WTC11 (cell line): ENCODE measurements at regions not wholly inside any gene's neighbourhood (a gene's known extent, or its start where the extent isn't known, plus 50 kb on each side); places are given as distances from the start of the nearest gene placed in this dataset.
"Not testable (repeated sequence)": the region's sequence is repeated elsewhere in the genome, so short reads cannot be mapped to it uniquely, and the experiment has no call there.

Source experiments
- ETV6 ChIP-seq: sonication (generic); formaldehyde crosslinking; IDR thresholded peaks from 2 replicates; pipeline ENCODE4 v1.8.1; 2022; ENCODE audit warnings: mild to moderate bottlenecking, missing genetic modification reagents
- MAX ChIP-seq: sonication (generic); formaldehyde crosslinking; IDR thresholded peaks from 2 replicates; pipeline ENCODE4 v1.8.0; 2022; ENCODE audit warnings: mild to moderate bottlenecking, missing genetic modification reagents
- TF ChIP-seq, protein P1 (sequence below): fragments of 200-600 bp; IDR thresholded peaks from 2 replicates; pipeline ENCODE4 v1.8.0; 2022; ENCODE audit warnings: antibody characterized with exemption

DNA sequence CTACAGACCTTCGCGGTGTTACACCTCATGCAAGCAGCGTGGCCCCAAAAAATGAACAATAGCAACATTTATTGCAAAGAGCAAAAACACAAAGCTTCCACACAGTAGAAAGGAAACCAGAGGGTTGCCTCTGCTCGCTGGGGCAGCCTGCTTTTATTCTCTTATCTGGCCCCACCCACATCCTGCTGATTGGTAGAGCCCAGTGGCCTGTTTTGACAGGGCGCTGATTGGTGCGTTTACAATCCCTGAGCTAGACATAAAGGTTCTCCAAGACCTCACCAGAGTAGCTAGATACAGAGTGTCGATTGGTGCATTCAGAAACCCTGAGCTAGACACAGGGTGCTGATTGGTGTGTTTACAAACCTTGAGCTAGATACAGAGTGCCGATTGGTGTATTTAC, 52.8 kb upstream of the MARK1 start:
- not testable (repeated sequence) for TF ChIP-seq MAX; ETV6 (CRISPR knock-in tag)
- TF ChIP-seq, protein P1, sequence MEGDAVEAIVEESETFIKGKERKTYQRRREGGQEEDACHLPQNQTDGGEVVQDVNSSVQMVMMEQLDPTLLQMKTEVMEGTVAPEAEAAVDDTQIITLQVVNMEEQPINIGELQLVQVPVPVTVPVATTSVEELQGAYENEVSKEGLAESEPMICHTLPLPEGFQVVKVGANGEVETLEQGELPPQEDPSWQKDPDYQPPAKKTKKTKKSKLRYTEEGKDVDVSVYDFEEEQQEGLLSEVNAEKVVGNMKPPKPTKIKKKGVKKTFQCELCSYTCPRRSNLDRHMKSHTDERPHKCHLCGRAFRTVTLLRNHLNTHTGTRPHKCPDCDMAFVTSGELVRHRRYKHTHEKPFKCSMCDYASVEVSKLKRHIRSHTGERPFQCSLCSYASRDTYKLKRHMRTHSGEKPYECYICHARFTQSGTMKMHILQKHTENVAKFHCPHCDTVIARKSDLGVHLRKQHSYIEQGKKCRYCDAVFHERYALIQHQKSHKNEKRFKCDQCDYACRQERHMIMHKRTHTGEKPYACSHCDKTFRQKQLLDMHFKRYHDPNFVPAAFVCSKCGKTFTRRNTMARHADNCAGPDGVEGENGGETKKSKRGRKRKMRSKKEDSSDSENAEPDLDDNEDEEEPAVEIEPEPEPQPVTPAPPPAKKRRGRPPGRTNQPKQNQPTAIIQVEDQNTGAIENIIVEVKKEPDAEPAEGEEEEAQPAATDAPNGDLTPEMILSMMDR: not testable (repeated sequence)
